VCaP (cell line): ENCODE measurements at regions not wholly inside any gene's neighbourhood (a gene's known extent, or its start where the extent isn't known, plus 50 kb on each side); places are given as distances from the start of the nearest gene placed in this dataset.

Experiments used
- H3K27ac ChIP-seq: fragments of 450-650 bp; 2 replicates; pipeline ENCODE4 v1.5.1; 2017
- TF ChIP-seq, protein P1 (sequence below): fragments of 450-650 bp; conservative IDR thresholded peaks from 2 replicates; pipeline ENCODE4 v1.5.1; 2017; ENCODE audit warnings: mild to moderate bottlenecking, moderate library complexity

DNA sequence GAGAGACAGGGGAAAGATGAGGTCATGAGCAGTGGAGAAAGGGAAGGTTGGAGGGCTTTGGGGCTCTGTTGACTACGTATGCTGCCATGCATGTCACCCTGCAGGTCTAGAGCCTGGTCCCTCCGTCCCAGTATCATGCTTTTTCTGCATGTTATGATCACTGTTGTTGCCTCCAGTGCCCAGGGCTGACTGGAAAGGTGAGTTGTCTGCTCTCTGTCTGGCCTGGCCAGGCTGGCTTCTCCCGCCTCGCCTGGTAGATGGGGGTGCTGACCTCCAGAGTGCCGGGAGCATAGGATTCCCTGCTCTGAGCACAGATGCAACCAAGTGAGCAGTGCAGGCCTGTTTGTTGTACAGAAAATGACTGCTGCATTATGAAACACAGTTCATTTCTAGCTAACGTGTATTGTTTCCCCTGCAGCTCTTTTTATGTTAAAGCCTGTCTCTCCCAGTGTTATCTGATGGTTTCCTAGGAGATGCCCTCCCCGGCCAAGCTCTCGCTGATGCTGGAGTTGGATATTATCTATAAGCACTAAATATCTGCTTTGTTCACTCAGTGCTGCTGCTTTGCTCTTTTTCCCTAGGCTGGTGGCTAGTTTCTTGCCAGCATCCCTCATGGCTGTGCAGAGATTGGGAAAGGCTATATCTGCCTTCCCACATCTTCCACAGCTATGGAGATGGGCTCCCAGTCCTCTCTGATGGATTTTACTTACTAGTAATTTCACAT, 158.2 kb downstream of the TDRD15 start:
- TF ChIP-seq, protein P1, sequence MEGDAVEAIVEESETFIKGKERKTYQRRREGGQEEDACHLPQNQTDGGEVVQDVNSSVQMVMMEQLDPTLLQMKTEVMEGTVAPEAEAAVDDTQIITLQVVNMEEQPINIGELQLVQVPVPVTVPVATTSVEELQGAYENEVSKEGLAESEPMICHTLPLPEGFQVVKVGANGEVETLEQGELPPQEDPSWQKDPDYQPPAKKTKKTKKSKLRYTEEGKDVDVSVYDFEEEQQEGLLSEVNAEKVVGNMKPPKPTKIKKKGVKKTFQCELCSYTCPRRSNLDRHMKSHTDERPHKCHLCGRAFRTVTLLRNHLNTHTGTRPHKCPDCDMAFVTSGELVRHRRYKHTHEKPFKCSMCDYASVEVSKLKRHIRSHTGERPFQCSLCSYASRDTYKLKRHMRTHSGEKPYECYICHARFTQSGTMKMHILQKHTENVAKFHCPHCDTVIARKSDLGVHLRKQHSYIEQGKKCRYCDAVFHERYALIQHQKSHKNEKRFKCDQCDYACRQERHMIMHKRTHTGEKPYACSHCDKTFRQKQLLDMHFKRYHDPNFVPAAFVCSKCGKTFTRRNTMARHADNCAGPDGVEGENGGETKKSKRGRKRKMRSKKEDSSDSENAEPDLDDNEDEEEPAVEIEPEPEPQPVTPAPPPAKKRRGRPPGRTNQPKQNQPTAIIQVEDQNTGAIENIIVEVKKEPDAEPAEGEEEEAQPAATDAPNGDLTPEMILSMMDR = no peak
- peak overlapping the region; percentile 72 for H3K27ac ChIP-seq

DNA sequence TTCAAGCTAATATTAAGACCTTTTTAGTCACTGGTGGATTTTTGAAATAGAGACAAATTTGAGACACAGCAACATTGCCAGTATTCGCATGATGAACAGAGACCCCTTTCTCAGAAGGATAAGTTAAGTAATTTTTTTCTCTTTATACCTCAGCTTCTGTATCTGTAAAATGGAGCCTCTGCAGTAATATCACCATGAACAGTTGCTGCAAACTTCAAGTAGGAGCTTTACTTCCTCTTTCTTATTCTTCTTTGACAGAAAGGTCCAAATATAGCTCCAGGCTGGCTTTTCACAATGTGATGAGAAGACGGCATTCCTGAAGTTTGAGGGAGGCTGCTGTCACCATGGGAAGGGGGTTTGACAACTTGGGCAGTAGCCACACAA, 158.7 kb downstream of the TDRD15 start:
- TF ChIP-seq, protein P1 = no peak
- H3K27ac ChIP-seq = peak overlapping the region; percentile 72

DNA sequence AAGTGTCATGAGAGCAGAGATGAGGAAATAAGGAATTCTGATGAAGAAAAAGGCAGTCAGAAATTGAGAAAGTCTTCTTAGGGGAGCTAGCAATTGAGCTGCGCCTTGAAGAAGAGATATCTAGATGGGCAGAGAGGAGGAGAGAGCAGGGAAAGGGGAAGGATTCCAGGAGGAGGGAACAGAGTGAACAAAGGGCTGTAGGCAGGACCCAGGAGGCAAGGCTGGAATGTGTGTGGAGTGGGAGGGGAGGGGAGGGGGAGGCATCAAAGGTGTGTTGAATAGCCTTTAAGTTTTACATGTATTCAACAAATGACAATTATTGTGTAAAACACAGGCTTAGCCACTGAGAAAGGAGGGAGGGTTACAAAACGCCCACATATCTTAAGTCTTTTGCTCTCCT, 164.5 kb downstream of the TDRD15 start:
- H3K27ac ChIP-seq = no peak overlapping the region
- TF ChIP-seq, protein P1 = no peak

DNA sequence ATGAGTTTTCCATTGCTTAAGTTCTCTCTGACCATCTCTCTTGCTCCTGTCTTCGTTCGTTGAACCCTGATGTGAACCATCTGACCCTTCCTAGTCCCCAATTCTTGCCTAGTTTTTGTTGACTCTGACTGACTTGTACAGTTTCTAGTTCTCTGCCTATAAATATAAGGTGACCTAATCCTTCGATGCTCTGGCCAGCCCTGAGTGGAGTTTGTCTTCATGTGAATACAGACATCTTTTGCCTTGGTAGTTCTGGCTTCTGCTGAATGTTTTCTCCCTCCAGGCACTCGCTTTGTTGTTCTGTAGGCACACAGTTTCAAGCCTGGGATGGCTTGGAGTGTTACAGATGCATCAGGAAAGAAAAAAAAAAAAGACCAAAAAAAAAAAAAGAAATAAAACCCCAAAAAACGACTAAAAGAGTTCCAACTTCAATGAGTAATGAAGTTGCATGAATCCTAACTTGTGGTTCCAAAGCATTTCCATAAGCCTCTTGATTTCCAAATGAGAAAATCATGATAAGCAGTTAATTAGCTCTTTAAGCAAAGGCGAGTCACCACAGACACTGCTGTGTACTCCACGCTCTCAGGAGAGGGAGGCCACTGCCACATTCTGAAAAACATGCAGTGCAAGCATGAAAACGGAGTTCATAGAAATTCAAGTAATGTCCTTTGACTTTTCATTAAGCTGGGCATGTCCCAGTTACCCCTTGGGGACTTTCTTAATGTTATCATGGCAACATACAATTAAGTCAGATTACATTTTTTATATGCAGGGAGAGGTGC, 165.2 kb downstream of the TDRD15 start:
- TF ChIP-seq, protein P1 = no peak
- H3K27ac ChIP-seq = no peak overlapping the region

DNA sequence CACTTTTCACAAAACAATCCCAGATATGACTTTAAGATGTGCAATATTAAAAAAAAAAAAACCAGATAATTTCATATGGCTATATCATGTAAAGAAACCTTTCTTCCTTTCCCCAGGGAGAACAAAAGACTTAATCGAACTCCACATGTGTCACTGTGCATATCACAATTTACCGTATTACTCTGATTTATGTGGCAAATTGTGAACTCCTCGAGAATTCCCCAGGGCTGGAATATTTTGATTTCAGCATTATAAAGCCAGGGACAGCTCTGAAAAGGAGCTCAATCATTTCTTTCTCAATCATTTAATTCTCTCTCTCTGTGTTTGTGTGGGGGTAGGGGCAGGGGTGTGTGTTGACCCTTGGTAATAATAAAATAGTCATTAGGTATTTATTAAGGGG, 165.8 kb downstream of the TDRD15 start:
- TF ChIP-seq, protein P1 = no peak
- no peak overlapping the region for H3K27ac ChIP-seq

DNA sequence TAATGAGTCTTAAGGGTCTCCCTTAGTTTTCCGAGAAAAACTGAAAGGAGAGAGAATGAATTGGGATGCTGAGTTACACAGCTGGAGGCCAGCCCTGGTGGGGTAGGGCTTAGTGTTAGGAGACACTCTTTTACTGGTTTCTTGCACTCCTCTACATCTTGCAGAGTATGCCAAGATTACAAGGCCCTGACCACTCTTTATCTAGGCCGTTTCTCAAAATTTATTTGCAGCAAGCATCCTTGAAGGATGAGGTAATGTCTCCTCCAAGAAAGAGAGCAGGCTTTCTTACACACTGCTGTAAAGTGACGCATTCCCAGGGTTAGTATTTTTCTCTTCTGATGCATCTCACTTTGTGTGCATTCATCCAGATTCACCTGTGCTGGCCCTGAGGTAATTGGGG, 166.2 kb downstream of the TDRD15 start:
- TF ChIP-seq, protein P1 = no peak

DNA sequence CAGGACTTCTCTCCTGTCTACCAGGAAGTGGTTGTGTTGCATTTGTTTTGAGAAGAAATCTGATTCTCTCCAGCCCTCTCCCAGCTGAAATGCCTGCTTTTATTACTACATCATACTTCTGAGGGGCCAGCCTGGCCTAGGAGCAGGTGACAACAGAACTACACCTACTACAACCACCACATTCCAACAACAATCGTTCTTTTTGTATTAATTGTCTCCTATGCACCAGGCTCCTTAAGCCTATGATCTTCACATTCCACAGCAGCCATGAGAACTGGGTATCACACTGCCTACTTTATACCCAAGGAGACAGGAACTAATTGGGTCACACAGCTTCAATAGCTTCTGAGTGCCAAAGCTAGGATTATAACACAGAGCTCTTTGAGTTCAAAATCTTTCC, 167.7 kb downstream of the TDRD15 start:
- H3K27ac ChIP-seq = no peak overlapping the region
- TF ChIP-seq, protein P1 = no peak

More for the DNA sequence above, 166.2 kb downstream of the TDRD15 start:
- H3K27ac ChIP-seq = no peak overlapping the region
